ENCODE measurements at regions not wholly inside any gene's neighbourhood (a gene's known extent, or its start where the extent isn't known, plus 50 kb on each side); places are given as distances from the start of the nearest gene placed in this dataset.
A peak's percentile ranks its signal among the peaks of the same experiment; 100 is the strongest.

GRCh38 chr3:167929968-167930367 is 165.8 kb downstream of the GOLIM4 start:
- Histone ChIP-seq H3K4me3 (ENCODE audit: low read length) (no peak overlapping the region), H3K9me3 (ENCODE audit: low read length) (no peaks in the 10 kb centered on the region), H3K9ac (ENCODE audit: low read length) (no peak overlapping the region), H4K20me1 (ENCODE audit: insufficient read depth, low read depth, low read length) (no peaks in the 10 kb centered on the region), H3K4me1 (ENCODE audit: low read length) (no peaks in the 10 kb centered on the region), H3K36me3 (ENCODE audit: insufficient read depth, low read length) (no peaks in the 10 kb centered on the region), H3K4me2 (ENCODE audit: low read depth, low read length, poor library complexity, severe bottlenecking) (no peak overlapping the region), H3K27ac (ENCODE audit: low read length) (no peak overlapping the region), H3K9me2 (replicated peaks; ENCODE audit: insufficient read depth, low read length) (no peaks in the 10 kb centered on the region), H2AFZ (ENCODE audit: low read length) (no peak overlapping the region), H3K79me2 (ENCODE audit: low read length) (no peaks in the 10 kb centered on the region), H3K27me3 (ENCODE audit: low read length) (no peaks in the 10 kb centered on the region)
- no peak for DNase-seq

- H3K9me2 ChIP-seq (replicated peaks; ENCODE audit: insufficient read depth, low read length), result no peaks in the 10 kb centered on the region
- no peaks in the 10 kb centered on the region for H3K79me2 ChIP-seq (ENCODE audit: low read length)
- no peak for DNase-seq
- H4K20me1 ChIP-seq (ENCODE audit: insufficient read depth, low read depth, low read length), result no peaks in the 10 kb centered on the region
- H3K27ac ChIP-seq (ENCODE audit: low read length), result no peak overlapping the region
- no peaks in the 10 kb centered on the region for H3K4me1 ChIP-seq (ENCODE audit: low read length)
- no peak overlapping the region for H3K4me3 ChIP-seq (ENCODE audit: low read length)
- H3K9me3 ChIP-seq (ENCODE audit: low read length), result no peaks in the 10 kb centered on the region
- H3K4me2 ChIP-seq (ENCODE audit: low read depth, low read length, poor library complexity, severe bottlenecking), result no peak overlapping the region
- H3K27me3 ChIP-seq (ENCODE audit: low read length), result no peaks in the 10 kb centered on the region
- no peak overlapping the region for H3K9ac ChIP-seq (ENCODE audit: low read length)
- H2AFZ ChIP-seq (ENCODE audit: low read length), result no peak overlapping the region
- H3K36me3 ChIP-seq (ENCODE audit: insufficient read depth, low read length), result no peaks in the 10 kb centered on the region
Observed at GRCh38 chr3:167928381-167928780, 167.3 kb downstream of the GOLIM4 start.

- H3K79me2 ChIP-seq (ENCODE audit: low read length), result no peaks in the 10 kb centered on the region
- no peaks in the 10 kb centered on the region for H3K9me3 ChIP-seq (ENCODE audit: low read length)
- no peak overlapping the region for H3K4me2 ChIP-seq (ENCODE audit: low read depth, low read length, poor library complexity, severe bottlenecking)
- no peak overlapping the region for H3K27ac ChIP-seq (ENCODE audit: low read length)
- no peak for DNase-seq
- H3K27me3 ChIP-seq (ENCODE audit: low read length), result no peaks in the 10 kb centered on the region
- H2AFZ ChIP-seq (ENCODE audit: low read length), result no peak overlapping the region
- H3K4me1 ChIP-seq (ENCODE audit: low read length), result peaks cover 9% of the 10 kb centered on the region
- H3K4me3 ChIP-seq (ENCODE audit: low read length), result no peak overlapping the region
- H3K9me2 ChIP-seq (replicated peaks; ENCODE audit: insufficient read depth, low read length), result no peaks in the 10 kb centered on the region
- H3K9ac ChIP-seq (ENCODE audit: low read length), result no peak overlapping the region
- no peaks in the 10 kb centered on the region for H4K20me1 ChIP-seq (ENCODE audit: insufficient read depth, low read depth, low read length)
- H3K36me3 ChIP-seq (ENCODE audit: insufficient read depth, low read length), result no peaks in the 10 kb centered on the region
Observed at GRCh38 chr3:167920747-167921146, 175.0 kb downstream of the GOLIM4 start.

GRCh38 chr3:167919590-167919989 is 176.1 kb downstream of the GOLIM4 start:
- no peak for DNase-seq
- Histone ChIP-seq H3K4me3 (ENCODE audit: low read length) (no peak overlapping the region), H3K9me2 (replicated peaks; ENCODE audit: insufficient read depth, low read length) (no peaks in the 10 kb centered on the region), H3K9ac (ENCODE audit: low read length) (no peak overlapping the region), H3K27me3 (ENCODE audit: low read length) (no peaks in the 10 kb centered on the region), H3K27ac (ENCODE audit: low read length) (no peak overlapping the region), H3K4me1 (ENCODE audit: low read length) (peaks cover 9% of the 10 kb centered on the region), H3K36me3 (ENCODE audit: insufficient read depth, low read length) (no peaks in the 10 kb centered on the region), H3K79me2 (ENCODE audit: low read length) (no peaks in the 10 kb centered on the region), H2AFZ (ENCODE audit: low read length) (no peak overlapping the region), H3K9me3 (ENCODE audit: low read length) (no peaks in the 10 kb centered on the region), H3K4me2 (ENCODE audit: low read depth, low read length, poor library complexity, severe bottlenecking) (peak overlapping the region; percentile 16), H4K20me1 (ENCODE audit: insufficient read depth, low read depth, low read length) (no peaks in the 10 kb centered on the region)

- H3K9ac ChIP-seq (ENCODE audit: low read length), result no peak overlapping the region
- H3K27me3 ChIP-seq (ENCODE audit: low read length), result no peaks in the 10 kb centered on the region
- no peaks in the 10 kb centered on the region for H3K9me3 ChIP-seq (ENCODE audit: low read length)
- no peaks in the 10 kb centered on the region for H4K20me1 ChIP-seq (ENCODE audit: insufficient read depth, low read depth, low read length)
- H3K36me3 ChIP-seq (ENCODE audit: insufficient read depth, low read length), result no peaks in the 10 kb centered on the region
- peaks cover 9% of the 10 kb centered on the region for H3K4me1 ChIP-seq (ENCODE audit: low read length)
- H3K9me2 ChIP-seq (replicated peaks; ENCODE audit: insufficient read depth, low read length), result no peaks in the 10 kb centered on the region
- no peak overlapping the region for H3K4me2 ChIP-seq (ENCODE audit: low read depth, low read length, poor library complexity, severe bottlenecking)
- no peaks in the 10 kb centered on the region for H3K79me2 ChIP-seq (ENCODE audit: low read length)
- no peak overlapping the region for H3K4me3 ChIP-seq (ENCODE audit: low read length)
- no peak for DNase-seq
- no peak overlapping the region for H3K27ac ChIP-seq (ENCODE audit: low read length)
- no peak overlapping the region for H2AFZ ChIP-seq (ENCODE audit: low read length)
Observed at GRCh38 chr3:167918686-167919085, 177.0 kb downstream of the GOLIM4 start.

GRCh38 chr3:167918008-167918596 is 177.6 kb downstream of the GOLIM4 start:
- no peak for DNase-seq
- no peak overlapping the region for H3K9ac ChIP-seq (ENCODE audit: low read length)
- no peaks in the 10 kb centered on the region for H3K9me3 ChIP-seq (ENCODE audit: low read length)

GRCh38 chr3:167913219-167913835 is 177.8 kb downstream of the SERPINI1 start:
- no peaks in the 10 kb centered on the region for H3K9me2 ChIP-seq (replicated peaks; ENCODE audit: insufficient read depth, low read length)
- H4K20me1 ChIP-seq (ENCODE audit: insufficient read depth, low read depth, low read length), result no peaks in the 10 kb centered on the region
- H3K4me3 ChIP-seq (ENCODE audit: low read length), result no peak overlapping the region
- no peak for DNase-seq
- H3K27me3 ChIP-seq (ENCODE audit: low read length), result no peaks in the 10 kb centered on the region
- no peak overlapping the region for H3K9ac ChIP-seq (ENCODE audit: low read length)
- H3K79me2 ChIP-seq (ENCODE audit: low read length), result no peaks in the 10 kb centered on the region
- no peaks in the 10 kb centered on the region for H3K36me3 ChIP-seq (ENCODE audit: insufficient read depth, low read length)
- H3K9me3 ChIP-seq (ENCODE audit: low read length), result no peaks in the 10 kb centered on the region
- no peak overlapping the region for H3K4me2 ChIP-seq (ENCODE audit: low read depth, low read length, poor library complexity, severe bottlenecking)
- H2AFZ ChIP-seq (ENCODE audit: low read length), result no peak overlapping the region
- H3K27ac ChIP-seq (ENCODE audit: low read length), result no peak overlapping the region
- H3K4me1 ChIP-seq (ENCODE audit: low read length), result no peaks in the 10 kb centered on the region

More at GRCh38 chr3:167918008-167918596, 177.6 kb downstream of the GOLIM4 start:
- H2AFZ ChIP-seq (ENCODE audit: low read length), result no peak overlapping the region
- no peaks in the 10 kb centered on the region for H3K9me2 ChIP-seq (replicated peaks; ENCODE audit: insufficient read depth, low read length)
- no peaks in the 10 kb centered on the region for H3K27me3 ChIP-seq (ENCODE audit: low read length)
- H3K4me2 ChIP-seq (ENCODE audit: low read depth, low read length, poor library complexity, severe bottlenecking), result no peak overlapping the region
- no peaks in the 10 kb centered on the region for H3K79me2 ChIP-seq (ENCODE audit: low read length)
- peaks cover 9% of the 10 kb centered on the region for H3K4me1 ChIP-seq (ENCODE audit: low read length)
- H4K20me1 ChIP-seq (ENCODE audit: insufficient read depth, low read depth, low read length), result no peaks in the 10 kb centered on the region
- no peaks in the 10 kb centered on the region for H3K36me3 ChIP-seq (ENCODE audit: insufficient read depth, low read length)
- no peak overlapping the region for H3K4me3 ChIP-seq (ENCODE audit: low read length)
- H3K27ac ChIP-seq (ENCODE audit: low read length), result no peak overlapping the region

GRCh38 chr3:167909952-167910351 is 174.4 kb downstream of the SERPINI1 start:
- no peaks in the 10 kb centered on the region for H3K36me3 ChIP-seq (ENCODE audit: insufficient read depth, low read length)
- H3K9me3 ChIP-seq (ENCODE audit: low read length), result no peaks in the 10 kb centered on the region

More at GRCh38 chr3:167909952-167910351, 174.4 kb downstream of the SERPINI1 start:
- Histone ChIP-seq H2AFZ (ENCODE audit: low read length) (no peak overlapping the region), H3K27ac (ENCODE audit: low read length) (no peak overlapping the region), H3K27me3 (ENCODE audit: low read length) (no peaks in the 10 kb centered on the region), H3K9ac (ENCODE audit: low read length) (no peak overlapping the region), H4K20me1 (ENCODE audit: insufficient read depth, low read depth, low read length) (no peaks in the 10 kb centered on the region), H3K79me2 (ENCODE audit: low read length) (no peaks in the 10 kb centered on the region), H3K4me2 (ENCODE audit: low read depth, low read length, poor library complexity, severe bottlenecking) (no peak overlapping the region), H3K4me1 (ENCODE audit: low read length) (no peaks in the 10 kb centered on the region), H3K4me3 (ENCODE audit: low read length) (no peak overlapping the region), H3K9me2 (replicated peaks; ENCODE audit: insufficient read depth, low read length) (no peaks in the 10 kb centered on the region)
- no peak for DNase-seq

Measured in Karpas-422 (cell line).